ENCODE measurements at regions not wholly inside any gene's neighbourhood (a gene's known extent, or its start where the extent isn't known, plus 50 kb on each side); places are given as distances from the start of the nearest gene placed in this dataset.

DNA sequence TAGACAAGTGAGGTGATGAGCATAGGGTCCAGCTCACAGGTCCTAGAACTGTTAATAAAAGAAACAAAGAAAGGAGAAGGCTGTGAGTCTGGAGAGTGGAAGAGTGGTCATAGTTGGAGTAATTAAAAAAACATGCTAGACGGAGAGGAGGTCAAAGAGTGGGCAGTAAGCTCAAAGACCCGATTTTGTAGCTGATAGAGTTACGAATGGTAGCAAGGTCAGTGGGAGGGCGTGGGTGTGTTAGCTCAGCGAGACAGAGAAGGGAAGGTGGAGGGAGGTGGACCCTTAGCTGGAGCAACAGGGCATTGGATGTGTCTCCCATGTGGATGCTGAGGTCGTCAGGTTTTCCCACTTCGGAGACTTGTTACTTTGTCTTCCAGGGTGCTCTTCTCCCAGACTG lies 431.7 kb downstream of the CDH26 start:
- TF ChIP-seq, protein P1, sequence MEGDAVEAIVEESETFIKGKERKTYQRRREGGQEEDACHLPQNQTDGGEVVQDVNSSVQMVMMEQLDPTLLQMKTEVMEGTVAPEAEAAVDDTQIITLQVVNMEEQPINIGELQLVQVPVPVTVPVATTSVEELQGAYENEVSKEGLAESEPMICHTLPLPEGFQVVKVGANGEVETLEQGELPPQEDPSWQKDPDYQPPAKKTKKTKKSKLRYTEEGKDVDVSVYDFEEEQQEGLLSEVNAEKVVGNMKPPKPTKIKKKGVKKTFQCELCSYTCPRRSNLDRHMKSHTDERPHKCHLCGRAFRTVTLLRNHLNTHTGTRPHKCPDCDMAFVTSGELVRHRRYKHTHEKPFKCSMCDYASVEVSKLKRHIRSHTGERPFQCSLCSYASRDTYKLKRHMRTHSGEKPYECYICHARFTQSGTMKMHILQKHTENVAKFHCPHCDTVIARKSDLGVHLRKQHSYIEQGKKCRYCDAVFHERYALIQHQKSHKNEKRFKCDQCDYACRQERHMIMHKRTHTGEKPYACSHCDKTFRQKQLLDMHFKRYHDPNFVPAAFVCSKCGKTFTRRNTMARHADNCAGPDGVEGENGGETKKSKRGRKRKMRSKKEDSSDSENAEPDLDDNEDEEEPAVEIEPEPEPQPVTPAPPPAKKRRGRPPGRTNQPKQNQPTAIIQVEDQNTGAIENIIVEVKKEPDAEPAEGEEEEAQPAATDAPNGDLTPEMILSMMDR (IDR thresholded peaks at IDR 0.05): no peak
- TF ChIP-seq POLR2A (IDR thresholded peaks at IDR 0.05) (no peak), POLR2AphosphoS5 (IDR thresholded peaks at IDR 0.05) (no peak)

Measured in stomach (tissue), 4 donors.